HG02610 (cell line): ENCODE measurements at regions not wholly inside any gene's neighbourhood (a gene's known extent, or its start where the extent isn't known, plus 50 kb on each side); places are given as distances from the start of the nearest gene placed in this dataset.

ENCODE experiments used
- ATAC-seq: cut with Tn5 transposase; IDR thresholded peaks from one replicate; pipeline ENCODE4 v1.9.1; 2021; ENCODE audit warnings: mild to moderate bottlenecking, moderate library complexity; ENCODE audit not compliant: unreplicated experiment

DNA sequence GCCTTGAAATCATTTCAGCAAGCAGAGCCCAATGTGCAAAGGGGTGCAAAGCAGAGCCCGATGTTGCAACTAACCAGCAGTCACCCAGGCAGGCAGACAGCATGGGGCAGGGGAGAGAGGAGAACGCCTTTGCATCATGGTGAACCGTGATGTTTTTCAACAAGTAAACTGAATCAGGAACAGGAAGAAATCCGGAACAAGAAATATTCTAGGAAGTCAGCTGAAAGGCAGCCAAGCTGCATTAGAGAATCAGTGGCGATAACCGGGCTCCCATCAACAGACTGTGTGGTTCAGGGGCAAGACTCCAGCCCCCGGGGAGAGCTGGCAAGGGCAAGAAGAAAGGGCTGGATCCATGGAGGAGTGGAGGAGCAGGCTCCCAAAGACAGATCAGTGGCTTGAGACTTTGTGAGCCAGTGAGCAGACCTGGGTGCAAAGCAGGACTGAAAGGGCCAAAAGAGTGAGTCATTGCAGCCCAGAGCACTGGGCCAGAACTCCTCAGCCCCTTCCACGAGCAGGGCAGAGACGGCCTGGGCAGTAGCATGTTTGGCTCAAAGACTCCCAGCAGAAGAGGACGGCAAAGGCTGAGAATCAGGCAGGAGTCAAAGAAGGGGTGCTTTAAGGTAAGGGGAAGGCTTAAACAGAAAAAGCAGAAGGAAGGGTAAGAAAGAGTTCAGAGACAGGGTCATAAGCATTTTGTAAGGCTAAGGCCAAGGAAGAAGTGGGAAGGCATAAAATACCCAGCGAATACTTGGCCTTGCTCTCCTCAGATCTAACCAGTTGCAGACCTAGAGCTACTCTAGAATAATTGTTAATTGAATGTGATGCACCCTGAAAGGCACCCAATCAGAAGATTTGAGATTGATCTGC is 155.0 kb downstream of the SETD4 start:
- no peak for ATAC-seq

DNA sequence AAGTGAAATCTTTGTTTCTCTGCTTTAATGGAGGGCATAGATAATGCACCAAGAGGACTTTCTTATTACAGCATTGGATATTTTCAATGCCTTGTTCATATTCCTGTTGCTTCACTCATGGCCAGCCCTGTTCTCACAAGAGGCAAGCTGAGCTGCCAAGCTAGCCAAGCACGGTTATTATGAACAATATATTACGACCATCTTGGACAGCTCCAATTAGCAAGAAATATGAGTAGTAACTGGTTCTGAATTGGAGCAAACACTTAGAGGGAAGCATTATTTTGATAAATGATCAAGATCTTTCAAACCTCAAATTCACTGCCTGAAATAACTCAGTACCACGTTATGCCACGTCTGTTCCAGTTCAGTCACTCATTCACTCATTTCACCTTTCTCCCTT is 159.8 kb downstream of the SETD4 start:
- ATAC-seq: no peak

DNA sequence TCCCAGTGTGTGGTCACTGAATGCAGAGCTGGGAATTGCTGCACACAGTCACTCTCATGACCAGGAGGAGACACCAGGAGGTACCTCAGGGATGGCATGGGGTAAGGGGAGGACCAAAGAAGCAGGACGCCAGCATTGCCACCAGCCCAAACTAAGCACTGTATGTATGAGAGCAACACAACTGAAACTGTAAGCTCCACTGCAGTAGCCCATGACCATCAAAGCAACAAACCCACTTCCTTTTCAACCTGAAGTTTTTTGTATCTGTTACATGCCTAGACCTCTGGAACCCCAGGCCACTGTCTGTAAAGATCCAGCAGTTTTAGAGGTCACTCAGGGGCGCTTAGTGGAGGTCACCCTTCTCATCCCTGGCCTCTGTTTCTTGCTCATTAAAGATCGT is 164.3 kb downstream of the SETD4 start:
- no peak for ATAC-seq

DNA sequence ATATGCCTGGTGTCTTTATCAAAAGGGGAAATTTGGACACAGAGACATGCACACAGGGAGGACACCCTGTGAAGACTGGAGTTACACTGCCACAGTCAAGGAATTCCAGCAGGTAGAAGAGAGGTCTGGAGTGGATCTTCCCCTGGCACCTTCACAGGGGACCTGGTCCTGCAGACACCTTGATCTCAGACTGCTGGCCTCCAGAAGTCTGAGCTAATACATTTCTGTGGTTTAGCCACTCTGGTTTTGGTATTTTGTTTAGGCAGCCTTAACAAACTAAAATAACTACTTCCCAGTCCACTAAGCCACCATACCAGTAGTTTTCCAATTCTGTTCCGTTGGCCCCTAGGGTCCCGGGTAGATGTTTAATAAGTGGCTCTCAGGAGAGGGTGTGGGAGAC is 164.7 kb downstream of the SETD4 start:
- ATAC-seq: no peak

DNA sequence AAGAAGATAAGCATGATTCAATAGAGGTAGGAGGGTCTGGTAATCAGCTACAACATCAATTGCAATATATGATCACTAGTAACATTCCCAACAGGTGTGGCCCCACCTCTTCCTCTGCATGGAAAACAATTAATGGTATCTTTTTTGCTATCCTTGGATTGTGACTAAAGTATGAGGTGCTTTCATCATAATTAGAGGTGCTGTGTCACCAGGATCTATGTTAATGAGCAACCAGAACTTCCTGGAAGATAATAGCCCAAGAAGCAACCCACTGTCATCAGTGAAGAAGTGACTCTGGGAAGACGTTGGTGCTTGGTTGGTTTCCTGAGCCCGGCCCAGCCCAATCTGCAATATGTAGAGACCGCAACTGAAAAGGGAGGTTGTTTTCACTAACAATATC is 167.2 kb downstream of the SETD4 start:
- ATAC-seq: no peak

DNA sequence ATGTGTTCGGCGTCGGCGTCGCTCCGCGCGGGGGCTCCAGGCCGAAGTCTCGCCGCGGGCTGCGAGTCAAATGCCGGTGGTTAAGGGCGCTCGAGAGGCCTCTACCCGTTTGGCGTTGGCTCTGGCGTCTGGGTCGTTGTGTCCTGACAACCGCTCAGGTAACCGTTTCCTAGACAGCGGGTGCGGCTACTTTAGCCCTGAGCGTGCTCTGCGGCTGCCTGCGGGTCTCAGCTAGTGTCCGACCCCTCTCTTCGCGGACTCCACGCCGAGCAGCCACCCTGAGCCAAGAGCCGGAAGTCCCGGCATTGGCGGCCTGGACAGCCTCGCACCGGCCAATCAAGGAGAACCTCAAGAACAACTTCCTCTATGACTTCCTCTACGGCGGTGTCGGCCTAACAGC is 173.4 kb downstream of the SETD4 start:
- no peak for ATAC-seq

DNA sequence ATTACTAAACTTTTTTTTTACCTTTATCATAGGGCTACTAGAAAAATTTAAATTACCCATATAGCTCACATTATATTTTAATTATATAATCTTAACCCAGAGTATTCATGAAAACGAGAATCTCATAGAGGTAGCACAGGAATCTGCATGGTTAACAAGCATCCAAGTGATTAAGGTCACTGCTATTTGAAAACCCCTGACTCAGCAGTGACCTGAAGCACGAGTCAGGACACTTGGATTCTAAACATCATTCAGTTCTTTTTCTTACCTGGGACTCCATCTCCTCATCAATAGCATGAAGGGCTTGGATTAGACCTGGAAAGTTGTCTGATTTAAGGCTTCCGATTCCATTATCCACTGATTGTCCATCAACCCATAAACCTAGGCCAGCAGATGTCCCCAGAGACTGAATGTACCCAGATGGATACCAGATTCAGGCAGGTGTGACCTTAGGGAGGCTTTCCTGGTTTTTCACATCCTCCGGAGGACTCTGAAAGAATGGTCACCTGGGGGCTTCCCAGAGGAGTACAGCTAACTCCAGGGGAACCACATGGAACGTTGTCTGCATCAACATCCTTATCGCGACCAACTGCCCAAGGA is 174.3 kb downstream of the SETD4 start:
- ATAC-seq: no peak

DNA sequence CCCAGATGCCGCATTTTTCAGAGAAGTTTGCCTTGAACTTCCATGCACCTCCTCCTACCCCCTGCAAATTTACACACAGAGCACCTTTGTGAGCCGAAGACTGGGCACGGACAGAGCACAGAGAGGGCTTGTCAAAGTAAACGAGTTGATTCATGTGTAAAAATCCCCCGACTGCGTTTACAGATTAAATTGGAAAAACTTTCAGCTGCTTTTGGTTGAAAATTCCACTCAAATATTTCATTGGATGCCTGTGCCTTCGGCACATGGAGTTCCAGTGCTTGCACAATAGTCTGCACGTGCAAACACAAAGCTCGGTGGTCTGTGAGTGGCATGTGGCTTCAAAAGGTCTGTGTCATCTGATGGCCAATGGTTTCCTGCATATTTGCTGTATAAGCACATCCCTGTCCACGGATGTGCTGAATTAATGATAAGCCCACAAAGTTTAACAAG is 177.5 kb downstream of the SETD4 start:
- no peak for ATAC-seq

DNA sequence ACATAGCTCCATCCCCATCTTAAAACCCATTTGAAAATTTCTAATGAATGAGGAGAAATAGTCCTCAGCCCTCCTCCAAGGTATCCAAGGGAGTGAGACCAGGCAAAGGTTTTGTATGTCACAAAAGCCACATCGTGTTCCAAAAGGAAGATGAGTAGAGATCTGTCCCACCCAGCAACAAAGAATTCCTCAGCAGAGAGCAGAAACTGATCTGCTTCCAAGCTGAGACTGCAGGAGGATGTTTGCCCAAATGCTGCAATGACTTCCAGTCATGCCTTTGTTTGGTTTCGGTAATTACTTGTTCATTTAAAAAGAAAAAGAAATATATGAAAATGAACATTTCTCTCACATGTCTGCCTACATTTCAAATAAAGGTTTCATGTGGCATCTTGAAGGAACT is 186.9 kb downstream of the SETD4 start:
- ATAC-seq: no peak

DNA sequence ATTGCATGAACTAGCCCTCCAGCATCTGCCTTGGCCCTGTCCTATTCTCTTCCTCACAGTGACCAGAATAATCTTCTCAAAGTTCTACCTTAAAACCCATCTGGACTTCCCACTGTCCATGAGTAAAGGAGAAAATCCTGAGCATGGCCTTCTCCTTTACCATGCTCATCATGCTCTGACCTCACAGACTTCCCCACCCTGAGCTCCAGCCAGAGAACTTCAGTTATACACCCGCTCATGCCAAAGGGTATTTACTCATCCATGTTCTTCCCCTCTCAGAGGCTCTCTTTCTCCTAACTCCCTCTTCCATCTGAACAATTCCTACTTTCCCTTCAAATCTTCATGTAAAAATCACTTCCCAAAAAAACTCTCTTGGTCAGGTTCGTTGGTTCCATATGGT is 188.4 kb downstream of the SETD4 start:
- no peak for ATAC-seq

DNA sequence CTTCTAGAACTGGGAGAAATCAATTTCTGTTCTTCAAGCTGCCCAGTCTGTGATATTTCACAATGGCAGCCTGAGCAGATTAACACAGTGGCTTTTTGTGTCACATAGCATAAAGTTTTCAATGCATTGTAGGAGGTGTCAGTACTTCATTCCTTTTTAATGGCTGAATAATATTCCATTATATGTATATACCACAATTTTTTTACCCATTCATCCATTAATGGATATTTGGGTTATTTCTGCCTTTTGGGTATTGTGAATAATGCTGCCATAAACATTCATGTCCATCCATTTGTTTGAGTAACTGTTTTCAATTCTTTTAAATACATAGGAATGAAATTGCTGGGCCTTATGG is 191.5 kb downstream of the SETD4 start:
- no peak for ATAC-seq

DNA sequence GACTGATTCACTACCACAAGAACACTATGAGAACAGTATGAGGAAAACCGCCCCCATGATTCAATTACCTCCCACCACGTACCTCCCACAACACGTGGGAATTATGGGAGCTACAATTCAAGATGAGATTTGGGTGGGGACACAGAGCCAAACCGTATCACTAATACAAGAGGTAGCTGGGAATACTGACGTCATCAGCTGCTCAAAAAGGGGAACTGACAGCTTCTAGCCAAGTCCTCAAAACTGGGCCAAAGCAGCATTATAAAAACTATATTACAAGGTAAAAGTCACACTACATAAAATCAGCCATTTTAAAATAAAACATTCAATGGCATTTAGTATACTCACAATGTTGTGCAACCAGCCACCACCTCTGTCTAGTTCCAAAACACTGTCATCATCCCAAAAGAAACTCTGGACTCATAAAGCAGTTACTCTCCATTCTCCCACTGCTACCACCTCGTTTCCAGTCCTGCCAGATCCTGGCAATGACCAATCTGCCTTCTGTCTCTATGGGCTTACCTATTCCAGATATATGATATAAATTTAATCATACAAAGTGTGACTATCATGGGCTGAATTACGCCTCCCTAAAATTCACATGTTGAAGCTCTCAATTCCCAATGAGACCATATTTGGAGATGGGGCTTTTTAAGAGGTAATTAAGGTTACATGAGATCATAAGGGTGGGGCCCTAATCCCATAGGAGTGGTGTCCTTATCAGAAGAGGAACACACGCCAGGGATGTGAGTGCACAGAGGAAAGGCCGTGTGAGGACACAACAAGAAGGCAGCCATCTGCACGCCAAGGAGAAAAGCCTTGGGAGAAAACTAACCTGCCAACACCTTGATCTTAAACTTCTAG is 192.1 kb downstream of the SETD4 start:
- no peak for ATAC-seq

DNA sequence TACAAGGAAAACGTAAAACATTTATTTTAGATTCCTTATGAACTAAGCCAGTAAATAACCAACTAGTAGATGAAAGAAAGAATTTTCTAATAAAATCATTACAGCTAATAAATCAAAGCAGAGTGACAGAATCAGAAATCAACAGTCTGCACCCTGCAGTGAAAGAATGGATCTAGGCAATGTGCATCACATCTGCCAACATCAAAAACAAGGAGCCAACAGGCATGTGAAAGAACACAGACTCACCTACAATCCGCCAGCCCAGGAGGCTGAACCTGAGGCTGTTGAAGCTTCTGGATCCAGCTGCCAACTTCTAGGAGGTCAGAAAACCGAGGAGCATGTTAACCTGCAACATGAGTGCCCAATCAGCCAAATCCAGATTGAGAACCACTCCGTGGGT is 196.3 kb downstream of the SETD4 start:
- no peak for ATAC-seq

DNA sequence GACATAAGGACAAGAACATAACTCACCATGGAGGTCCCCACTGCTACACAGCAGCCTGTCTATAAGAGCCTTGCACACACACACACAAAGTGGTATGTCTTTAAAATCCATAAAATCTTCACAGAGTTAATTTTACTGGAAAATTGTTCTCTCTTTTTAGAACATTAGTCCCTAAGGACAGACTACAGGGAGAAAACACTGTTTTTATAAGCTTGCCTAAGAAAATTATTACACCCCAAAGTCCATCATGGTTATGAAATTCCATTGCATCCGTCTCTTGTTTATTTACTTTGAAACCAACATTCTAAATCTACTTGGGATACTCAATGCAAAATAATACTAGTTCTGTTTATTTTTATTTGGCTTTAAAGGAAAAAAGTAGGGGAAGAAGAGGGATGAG is 197.4 kb downstream of the SETD4 start:
- no peak for ATAC-seq

DNA sequence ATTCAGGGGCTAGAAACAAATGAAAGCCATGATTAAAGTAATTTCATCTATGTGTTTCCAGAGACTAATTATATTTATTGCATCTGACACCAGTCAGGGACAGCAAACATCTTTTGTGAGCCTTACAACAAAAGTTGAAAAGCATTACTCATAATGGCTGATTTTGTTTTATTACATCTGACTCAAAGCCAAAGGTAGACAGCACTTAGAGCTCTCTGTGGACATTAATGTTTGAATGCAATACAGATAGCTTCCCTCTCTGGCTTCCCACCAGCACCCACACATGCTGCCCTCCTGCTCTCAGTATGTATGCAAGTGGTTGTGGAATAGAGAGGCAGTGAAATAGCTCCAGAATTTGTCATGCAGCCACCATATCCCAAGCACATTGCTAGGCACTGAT is 198.7 kb downstream of the SETD4 start:
- no peak for ATAC-seq

DNA sequence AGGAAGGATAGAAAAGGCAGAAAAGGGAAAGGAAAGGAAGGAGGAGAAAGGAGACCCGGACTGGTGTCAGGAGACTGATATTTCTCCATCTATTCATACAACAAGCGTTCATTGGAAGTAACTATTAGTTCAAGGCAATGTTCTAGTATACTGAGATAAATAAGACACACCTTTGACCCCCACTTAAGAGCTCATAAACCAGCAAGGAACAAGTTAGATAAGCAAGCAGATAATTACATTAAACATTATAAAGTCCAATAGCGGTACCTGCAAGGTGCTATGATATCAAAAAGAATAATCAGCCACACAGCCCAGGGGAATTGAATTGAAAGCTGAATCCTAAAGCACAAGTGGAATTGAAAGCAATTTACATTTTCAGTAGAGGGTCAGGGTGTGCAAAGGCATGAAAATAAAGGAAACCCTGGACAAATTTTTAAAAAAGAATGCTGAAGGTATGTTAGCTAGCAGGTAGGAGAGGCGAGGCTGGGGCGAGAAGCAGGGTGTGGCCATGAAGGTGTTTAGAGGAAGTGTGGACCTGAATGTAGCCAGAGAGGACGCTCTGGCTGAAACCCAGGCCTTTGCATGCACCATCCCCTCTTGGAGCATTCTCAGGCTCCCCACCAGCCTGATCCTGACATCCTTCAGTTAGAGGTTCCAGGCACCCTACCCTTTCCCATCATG is 200.0 kb downstream of the SETD4 start:
- no peak for ATAC-seq

DNA sequence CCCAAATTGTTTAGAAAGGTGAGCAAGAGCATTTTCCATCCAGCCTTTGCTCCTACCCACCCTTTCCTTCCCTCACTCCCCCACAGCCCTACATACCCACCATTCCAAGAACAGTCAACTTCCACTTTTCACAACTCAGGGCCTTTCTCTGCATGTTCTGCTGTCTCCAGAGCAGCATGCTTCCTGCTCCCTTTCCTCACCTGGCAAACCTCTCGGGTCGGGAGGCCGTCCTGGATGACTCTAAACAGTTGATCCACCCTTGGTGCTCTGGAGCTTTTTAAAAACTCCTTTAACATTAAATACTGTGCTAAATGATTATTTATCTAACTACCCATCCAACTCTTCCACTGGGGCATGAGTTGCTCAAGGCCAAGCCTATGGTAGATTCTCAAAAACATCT is 200.6 kb downstream of the SETD4 start:
- no peak for ATAC-seq

DNA sequence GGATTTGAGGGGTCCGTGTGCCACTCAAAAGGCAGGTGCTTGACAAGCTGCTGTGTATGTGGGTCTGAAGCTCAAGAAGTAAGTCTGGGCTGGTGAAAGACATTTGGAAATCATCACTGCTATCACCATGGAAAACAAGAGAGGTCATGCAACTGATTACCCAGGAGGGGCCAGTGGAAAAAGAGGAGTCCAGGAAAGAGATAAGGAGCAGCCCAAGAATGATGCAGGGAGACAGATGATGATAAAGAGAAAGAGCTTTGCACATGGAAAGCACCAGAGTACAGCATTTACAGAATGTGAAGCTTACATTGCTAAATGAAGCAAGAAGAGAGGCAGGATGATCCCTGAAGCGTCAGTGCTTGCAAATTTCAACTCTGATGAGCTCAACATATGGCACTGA is 203.2 kb downstream of the SETD4 start:
- no peak for ATAC-seq

DNA sequence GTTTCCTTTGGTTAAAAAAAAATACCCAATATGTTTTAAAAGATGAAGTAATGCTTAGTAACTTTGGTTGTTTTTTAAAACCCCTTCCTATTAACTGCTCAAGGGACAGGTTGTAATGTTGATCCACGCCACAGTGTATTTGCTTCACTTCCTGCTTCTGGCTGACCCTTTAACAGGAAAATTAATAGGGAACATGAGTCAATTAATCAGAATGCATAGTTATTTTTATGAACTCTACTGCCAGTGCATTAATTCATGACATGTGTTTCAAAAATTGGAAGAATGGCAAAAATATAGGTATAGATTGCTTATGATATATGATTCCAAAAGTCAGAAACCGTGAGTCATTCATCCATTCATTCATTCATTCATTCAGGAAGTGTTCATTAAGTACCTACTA is 204.8 kb downstream of the SETD4 start:
- no peak for ATAC-seq

DNA sequence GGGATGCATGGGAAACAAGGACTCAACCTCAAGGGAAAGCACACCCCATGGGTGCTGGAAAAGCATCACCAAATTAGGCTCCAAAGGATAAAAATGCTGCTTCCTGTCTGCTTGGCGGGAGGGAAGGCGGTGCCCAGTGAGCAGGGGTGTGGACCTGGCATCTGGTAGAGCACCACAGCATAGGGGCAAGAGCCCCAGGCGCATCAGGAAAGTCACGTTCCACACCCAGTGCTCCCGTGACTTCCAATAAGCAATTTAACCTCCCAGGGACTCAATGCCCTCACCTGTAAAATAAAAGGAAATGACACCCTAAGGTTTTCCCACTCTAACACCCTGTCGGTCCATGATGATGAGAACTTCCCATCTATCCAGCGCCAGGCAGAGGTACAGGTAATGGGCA is 206.0 kb downstream of the SETD4 start:
- ATAC-seq: no peak
